Endothelial cell of umbilical vein (primary cell): ENCODE measurements at regions not wholly inside any gene's neighbourhood (a gene's known extent, or its start where the extent isn't known, plus 50 kb on each side); places are given as distances from the start of the nearest gene placed in this dataset.

Experiments
- CTCF ChIP-seq, 2 donors: IDR thresholded peaks; 1 replicate in 1 of 2; 2 replicates in 1 of 2; pipeline ENCODE4 v1.5.1; 2011; ENCODE audit warnings: low read length in 2 of 2, mild to moderate bottlenecking in 2 of 2, moderate library complexity in 2 of 2, control low read depth in 1 of 2, inconsistent platforms in 1 of 2, low read depth in 1 of 2; ENCODE audit not compliant: insufficient read depth in 1 of 2; ENCODE audit errors: extremely low read depth in 1 of 2
- EZH2 ChIP-seq: IDR thresholded peaks from 2 replicates; pipeline ENCODE4 v1.6.1; 2012; ENCODE audit warnings: borderline replicate concordance, low read depth, mild to moderate bottlenecking, moderate library complexity, low read length, inconsistent platforms; ENCODE audit not compliant: severe bottlenecking
- FOS ChIP-seq: IDR thresholded peaks from 2 replicates; pipeline ENCODE4 v1.6.1; 2011; ENCODE audit warnings: mild to moderate bottlenecking, low read length, moderate library complexity, borderline replicate concordance; ENCODE audit not compliant: insufficient read depth
- MYC ChIP-seq: IDR thresholded peaks from one replicate; pipeline ENCODE4 v1.6.1; 2011; ENCODE audit warnings: mild to moderate bottlenecking, low read depth, low read length
- POLR2A ChIP-seq: IDR thresholded peaks from 2 replicates; pipeline ENCODE4 v1.6.1; 2012; ENCODE audit warnings: low read depth, mild to moderate bottlenecking, control low read depth, low read length
- POLR2AphosphoS5 ChIP-seq: IDR thresholded peaks from 2 replicates; pipeline ENCODE4 v1.6.1; 2012; ENCODE audit warnings: low read depth, mild to moderate bottlenecking, control low read depth, low read length, moderate library complexity; ENCODE audit not compliant: insufficient read depth

- TF ChIP-seq CTCF (IDR thresholded peaks at IDR 0.05; ENCODE audit: extremely low read depth in 1 of 2, insufficient read depth in 1 of 2, low read depth in 1 of 2, low read length in 2 of 2) (no peak), POLR2AphosphoS5 (no peak), POLR2A (no peak), FOS (no peak), EZH2 (no peak), MYC (no peak)
Observed at GRCh38 chr5:143929486-143929885, 117.5 kb downstream of the HMHB1 start.
